Body of pancreas (tissue), 4 donors: ENCODE measurements at regions not wholly inside any gene's neighbourhood (a gene's known extent, or its start where the extent isn't known, plus 50 kb on each side); places are given as distances from the start of the nearest gene placed in this dataset.

Experiments
- CTCF ChIP-seq, 7 experiments: fragments of 450-650 bp in 4 of 7; fragments of 200-600 bp in 3 of 7; sonication (generic) in 3 of 7; IDR thresholded peaks; one replicate each; pipeline ENCODE4 v1.5.1; 2016 to 2019; ENCODE audit warnings: antibody characterized with exemption in 7 of 7
- POLR2A ChIP-seq, 3 donors: fragments of 450-650 bp; IDR thresholded peaks; one replicate each; pipeline ENCODE4 v1.6.1; 2016; ENCODE audit warnings: antibody characterized with exemption in 3 of 3, mild to moderate bottlenecking in 2 of 3

GRCh38 chr10:129224065-129224464 is 243.0 kb upstream of the MGMT start:
- TF ChIP-seq POLR2A (IDR thresholded peaks at IDR 0.05), result no peak
- no peak for TF ChIP-seq CTCF (IDR thresholded peaks at IDR 0.05)
